Activated CD4-positive, alpha-beta T cell treated with anti-CD3 and anti-CD28 coated beads, Interleukin-2, amount 50 U/mL, for 4 hours (primary cell): ENCODE measurements at regions not wholly inside any gene's neighbourhood (a gene's known extent, or its start where the extent isn't known, plus 50 kb on each side); places are given as distances from the start of the nearest gene placed in this dataset.
"Not testable (repeated sequence)": the region's sequence is repeated elsewhere in the genome, so short reads cannot be mapped to it uniquely, and the experiment has no call there.

Source experiments
- DNase-seq, 2 experiments: peaks; one replicate each; pipeline ENCODE4 v3.0.0-alpha.2; 2020

- DNase-seq: no peak
Observed at GRCh38 chr10:15428681-15429080, 57.6 kb upstream of the FAM171A1 start.

DNA sequence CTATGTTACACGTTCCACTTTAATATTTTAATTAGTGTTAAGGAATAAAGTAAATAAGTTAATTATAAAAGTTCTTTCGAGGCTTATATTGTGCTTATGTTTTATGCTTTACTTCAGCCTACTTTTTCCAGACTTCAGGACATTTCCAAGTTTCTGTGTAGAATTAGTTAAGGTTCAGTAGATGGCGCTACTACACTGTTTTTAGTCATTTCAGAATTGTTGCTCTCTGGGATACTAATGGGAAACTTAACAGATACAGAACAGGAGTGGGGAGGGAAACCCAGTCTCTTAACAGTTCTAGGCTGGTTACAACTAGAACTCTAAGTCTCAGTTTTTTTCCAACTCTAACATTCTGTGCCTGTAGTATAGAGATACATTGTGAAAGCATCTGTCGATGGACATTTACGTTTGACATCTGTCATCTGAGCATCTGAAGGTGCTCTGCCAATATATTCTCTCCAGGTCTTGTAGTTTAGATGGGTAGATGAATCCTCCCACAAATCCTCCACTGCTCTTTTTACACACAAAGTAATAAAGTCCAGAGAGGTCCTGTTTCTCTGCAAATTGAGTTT is 56.8 kb upstream of the FAM171A1 start:
- no peak for DNase-seq

DNA sequence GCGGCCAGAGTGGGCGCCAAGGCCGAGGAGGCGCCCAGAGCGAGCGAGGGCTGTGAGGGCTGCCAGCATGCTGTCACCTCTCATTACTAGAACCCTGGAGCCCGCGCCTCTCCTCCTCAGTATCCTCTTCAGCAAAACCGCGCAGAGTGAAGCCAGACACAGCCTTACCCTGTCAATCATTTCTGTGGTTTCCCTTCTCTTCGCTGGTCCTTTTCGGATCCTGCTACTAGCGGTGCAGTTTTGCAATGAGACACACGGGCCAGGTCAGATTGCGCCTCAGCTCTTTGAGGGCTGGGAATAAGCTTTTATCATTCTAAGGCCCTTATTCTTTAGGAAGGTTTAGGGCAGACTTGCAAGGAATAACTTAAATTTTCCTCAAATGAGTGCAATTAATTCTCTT is 55.5 kb upstream of the FAM171A1 start:
- DNase-seq: no peak

DNA sequence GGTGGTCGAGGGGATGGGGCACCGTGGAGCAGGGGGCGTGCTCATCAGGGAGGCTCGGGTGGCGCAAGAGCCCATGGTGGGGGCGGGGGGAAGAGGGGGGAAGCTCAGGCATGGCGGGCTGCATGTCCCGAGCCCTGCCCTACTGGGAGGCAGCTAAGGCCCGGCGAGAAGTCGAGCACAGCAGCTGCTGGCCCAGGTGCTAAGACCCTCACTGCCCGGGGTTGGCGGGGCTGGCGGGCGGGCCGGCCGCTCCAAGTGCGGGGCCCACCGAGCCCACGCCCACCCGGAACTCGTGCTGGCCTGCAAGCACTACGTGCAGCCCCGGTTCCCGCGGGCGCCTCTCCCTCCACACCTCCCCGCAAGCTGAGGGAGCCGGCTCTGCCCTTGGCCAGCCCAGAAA is 55.0 kb upstream of the FAM171A1 start:
- no peak for DNase-seq

DNA sequence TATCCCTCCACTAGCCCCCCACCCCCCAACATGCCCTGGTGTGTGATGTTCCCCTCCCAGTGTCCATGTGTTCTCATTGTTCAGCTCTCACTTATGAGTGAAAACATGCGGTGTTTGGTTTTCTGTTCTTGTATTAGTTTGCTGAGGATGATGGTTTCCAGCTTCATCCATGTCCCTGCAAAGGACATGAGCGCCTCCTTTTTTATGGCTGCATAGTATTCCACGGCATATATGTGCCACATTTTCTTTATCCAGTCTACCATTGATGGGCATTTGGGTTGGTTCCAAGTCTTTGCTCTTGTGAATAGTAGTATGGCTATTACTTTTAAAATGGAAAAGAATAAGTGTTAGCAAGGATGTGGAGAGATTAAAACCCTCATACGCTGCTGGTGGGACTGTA is 50.8 kb upstream of the FAM171A1 start:
- DNase-seq: not testable (repeated sequence)
